OCI-LY1 (cell line): ENCODE measurements at regions not wholly inside any gene's neighbourhood (a gene's known extent, or its start where the extent isn't known, plus 50 kb on each side); places are given as distances from the start of the nearest gene placed in this dataset.

Experiments
- H2AFZ ChIP-seq: fragments of 200-600 bp; sonication (generic), shearing (Covaris generic); 2 replicates; pipeline ENCODE4 v1.6.0; 2014; ENCODE audit warnings: antibody characterized with exemption, mild to moderate bottlenecking, low read length
- H3F3A ChIP-seq: fragments of 200-600 bp; sonication (generic), shearing (Covaris generic); 2 replicates; pipeline ENCODE4 v1.6.0; 2014; ENCODE audit warnings: mild to moderate bottlenecking, antibody characterized with exemption, low read length, moderate library complexity; ENCODE audit not compliant: insufficient read depth
- H3K27ac ChIP-seq: fragments of 200-600 bp; sonication (generic); 2 replicates; pipeline ENCODE4 v1.5.1; 2014; ENCODE audit warnings: low read length, mixed run types, mild to moderate bottlenecking, low read depth; ENCODE audit not compliant: poor library complexity, severe bottlenecking
- H3K27me3 ChIP-seq: fragments of 200-600 bp; sonication (generic); 2 replicates; pipeline ENCODE4 v1.6.0; 2014; ENCODE audit warnings: antibody characterized with exemption, mild to moderate bottlenecking, low read length, moderate library complexity; ENCODE audit not compliant: insufficient read depth
- H3K36me3 ChIP-seq: fragments of 200-600 bp; sonication (generic); 2 replicates; pipeline ENCODE4 v1.6.1; 2014; ENCODE audit warnings: mild to moderate bottlenecking, antibody characterized with exemption, low read length, moderate library complexity, mixed read lengths; ENCODE audit not compliant: insufficient read depth
- H3K4me1 ChIP-seq: fragments of 200-600 bp; sonication (generic); 2 replicates; pipeline ENCODE4 v1.5.1; 2014; ENCODE audit warnings: mild to moderate bottlenecking, low read length, moderate library complexity; ENCODE audit not compliant: insufficient read depth, severe bottlenecking
- H3K4me2 ChIP-seq: fragments of 200-600 bp; sonication (generic), shearing (Covaris generic); 2 replicates; pipeline ENCODE4 v1.6.1; 2014; ENCODE audit warnings: low read length
- H3K4me3 ChIP-seq: fragments of 200-600 bp; sonication (generic); 2 replicates; pipeline ENCODE4 v1.5.1; 2014; ENCODE audit warnings: low read length, low read depth, mild to moderate bottlenecking, mixed read lengths; ENCODE audit not compliant: poor library complexity, severe bottlenecking
- H3K79me2 ChIP-seq: fragments of 200-600 bp; shearing (Covaris generic); 2 replicates; pipeline ENCODE4 v1.6.1; 2016; ENCODE audit warnings: mixed run types, low read length, mixed read lengths; ENCODE audit not compliant: insufficient read depth
- H3K9ac ChIP-seq: fragments of 200-600 bp; sonication (generic), shearing (Covaris generic); 2 replicates; pipeline ENCODE4 v1.6.1; 2014; ENCODE audit warnings: mild to moderate bottlenecking, low read length, mixed read lengths
- H3K9me2 ChIP-seq: fragments of 200-600 bp; sonication (generic), shearing (Covaris generic); 2 replicates; pipeline ENCODE4 v1.6.1; 2014; ENCODE audit warnings: low read depth, mild to moderate bottlenecking, low read length, mixed read lengths
- H3K9me3 ChIP-seq: fragments of 200-600 bp; shearing (Covaris generic); 2 replicates; pipeline ENCODE4 v1.6.1; 2014; ENCODE audit warnings: low read length, mixed read lengths
- H4K20me1 ChIP-seq: fragments of 200-600 bp; sonication (generic), shearing (Covaris generic); 2 replicates; pipeline ENCODE4 v1.6.0; 2016; ENCODE audit warnings: mild to moderate bottlenecking, low read length; ENCODE audit not compliant: insufficient read depth
- EZH2 ChIP-seq: fragments of 200-600 bp; sonication (generic), shearing (Covaris generic); IDR thresholded peaks from 2 replicates; pipeline ENCODE4 v1.8.0; 2017; ENCODE audit warnings: borderline replicate concordance, mixed run types, mild to moderate bottlenecking, antibody characterized with exemption, low read length, moderate library complexity, mixed read lengths
- TF ChIP-seq, protein P1 (sequence below): fragments of 200-600 bp; sonication (generic), shearing (Covaris generic); IDR thresholded peaks from 2 replicates; pipeline ENCODE4 v1.5.1; 2017; ENCODE audit warnings: mild to moderate bottlenecking, antibody characterized with exemption, low read length, moderate library complexity, mixed read lengths

DNA sequence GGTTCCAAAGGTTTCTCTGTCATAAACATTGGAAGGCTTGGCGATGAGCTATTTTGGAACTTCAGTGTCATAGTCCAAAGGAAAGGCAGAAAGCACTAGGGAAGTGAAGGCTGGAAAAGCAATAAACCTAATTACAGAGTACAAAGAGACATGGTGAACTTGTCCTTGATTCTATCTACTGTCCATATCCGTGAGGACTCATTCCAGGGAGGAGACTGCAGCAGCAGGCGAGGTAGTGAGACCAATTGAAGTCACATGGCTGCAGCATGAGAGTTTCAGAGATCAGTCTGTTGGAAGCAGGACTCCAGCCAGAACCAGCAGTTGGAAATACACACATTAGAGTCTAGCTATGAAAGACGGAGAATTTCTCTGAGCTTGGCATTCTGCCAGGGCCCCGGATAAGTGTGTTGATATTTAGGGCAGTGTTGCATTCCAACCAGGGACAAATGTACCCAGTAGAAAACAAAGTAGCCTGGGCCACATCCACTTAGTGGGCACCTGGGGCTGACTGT lies 54.1 kb upstream of the ARHGAP42 start:
- Histone ChIP-seq H2AFZ (no peak overlapping the region), H3K9me2 (no peaks in the 10 kb centered on the region), H3K4me1 (no peaks in the 10 kb centered on the region), H3K79me2 (no peaks in the 10 kb centered on the region), H3K27me3 (no peaks in the 10 kb centered on the region), H3K36me3 (no peaks in the 10 kb centered on the region), H3K9me3 (no peaks in the 10 kb centered on the region), H3K27ac (no peak overlapping the region), H4K20me1 (no peaks in the 10 kb centered on the region), H3K4me2 (no peak overlapping the region), H3K9ac (no peak overlapping the region), H3K4me3 (no peak overlapping the region), H3F3A (no peaks in the 10 kb centered on the region)
- TF ChIP-seq, protein P1, sequence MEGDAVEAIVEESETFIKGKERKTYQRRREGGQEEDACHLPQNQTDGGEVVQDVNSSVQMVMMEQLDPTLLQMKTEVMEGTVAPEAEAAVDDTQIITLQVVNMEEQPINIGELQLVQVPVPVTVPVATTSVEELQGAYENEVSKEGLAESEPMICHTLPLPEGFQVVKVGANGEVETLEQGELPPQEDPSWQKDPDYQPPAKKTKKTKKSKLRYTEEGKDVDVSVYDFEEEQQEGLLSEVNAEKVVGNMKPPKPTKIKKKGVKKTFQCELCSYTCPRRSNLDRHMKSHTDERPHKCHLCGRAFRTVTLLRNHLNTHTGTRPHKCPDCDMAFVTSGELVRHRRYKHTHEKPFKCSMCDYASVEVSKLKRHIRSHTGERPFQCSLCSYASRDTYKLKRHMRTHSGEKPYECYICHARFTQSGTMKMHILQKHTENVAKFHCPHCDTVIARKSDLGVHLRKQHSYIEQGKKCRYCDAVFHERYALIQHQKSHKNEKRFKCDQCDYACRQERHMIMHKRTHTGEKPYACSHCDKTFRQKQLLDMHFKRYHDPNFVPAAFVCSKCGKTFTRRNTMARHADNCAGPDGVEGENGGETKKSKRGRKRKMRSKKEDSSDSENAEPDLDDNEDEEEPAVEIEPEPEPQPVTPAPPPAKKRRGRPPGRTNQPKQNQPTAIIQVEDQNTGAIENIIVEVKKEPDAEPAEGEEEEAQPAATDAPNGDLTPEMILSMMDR, result no peak
- TF ChIP-seq EZH2, result no peak

DNA sequence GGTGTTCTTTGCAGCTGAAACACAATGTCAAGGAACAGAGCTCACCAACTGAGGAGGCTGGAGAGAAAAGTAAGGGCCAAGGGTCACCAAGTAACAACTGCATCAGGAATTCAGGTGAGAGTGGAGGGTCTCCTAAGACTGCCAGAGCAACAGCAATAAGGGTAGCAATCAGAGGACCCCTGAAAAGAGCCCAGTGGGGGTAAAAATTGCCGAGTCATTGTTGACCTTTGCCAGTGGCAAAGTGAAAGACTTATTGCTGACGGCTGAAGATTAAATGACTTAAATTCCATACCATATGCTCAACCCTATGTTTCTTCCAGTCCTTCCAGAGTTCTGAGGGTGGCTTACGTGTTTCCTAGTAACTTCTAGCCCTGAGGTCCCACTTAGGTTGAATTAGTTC lies 51.9 kb upstream of the ARHGAP42 start:
- no peaks in the 10 kb centered on the region for H3K27me3 ChIP-seq
- no peak for TF ChIP-seq EZH2
- TF ChIP-seq, protein P1, result no peak
- H3F3A ChIP-seq, result no peaks in the 10 kb centered on the region
- H3K36me3 ChIP-seq, result no peaks in the 10 kb centered on the region
- H3K27ac ChIP-seq, result no peak overlapping the region
- no peak overlapping the region for H2AFZ ChIP-seq
- H3K4me1 ChIP-seq, result no peaks in the 10 kb centered on the region
- no peak overlapping the region for H3K9ac ChIP-seq
- H3K4me2 ChIP-seq, result no peak overlapping the region
- H3K4me3 ChIP-seq, result no peak overlapping the region
- H3K79me2 ChIP-seq, result no peaks in the 10 kb centered on the region
- H4K20me1 ChIP-seq, result no peaks in the 10 kb centered on the region
- H3K9me2 ChIP-seq, result no peaks in the 10 kb centered on the region
- H3K9me3 ChIP-seq, result no peaks in the 10 kb centered on the region

DNA sequence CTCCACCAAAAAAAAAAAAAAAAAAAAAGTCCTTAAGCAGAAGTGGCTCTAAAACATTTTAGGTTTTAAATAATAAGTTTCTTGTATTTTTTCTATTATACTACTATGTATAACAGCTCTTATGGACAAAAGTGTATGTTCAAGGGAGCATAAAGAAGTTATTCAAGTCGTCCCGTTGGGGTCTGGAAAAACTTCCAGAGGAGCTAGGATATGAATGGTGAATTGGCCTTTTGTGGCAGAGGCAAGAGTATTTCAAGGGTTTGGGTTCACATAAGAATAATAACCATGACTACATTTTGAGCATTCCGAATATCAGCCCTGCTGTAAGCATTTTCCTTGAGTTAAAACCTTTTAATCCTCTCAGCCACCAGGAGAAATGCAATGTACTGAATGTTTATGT lies 50.6 kb upstream of the ARHGAP42 start:
- Histone ChIP-seq H3K4me3 (no peak overlapping the region), H3K4me1 (no peaks in the 10 kb centered on the region), H3K4me2 (no peak overlapping the region), H3K9ac (no peak overlapping the region), H3K79me2 (no peaks in the 10 kb centered on the region), H3F3A (no peaks in the 10 kb centered on the region), H3K36me3 (no peaks in the 10 kb centered on the region), H4K20me1 (no peaks in the 10 kb centered on the region), H2AFZ (no peak overlapping the region), H3K9me3 (no peaks in the 10 kb centered on the region), H3K9me2 (no peaks in the 10 kb centered on the region), H3K27ac (no peak overlapping the region), H3K27me3 (no peaks in the 10 kb centered on the region)
- TF ChIP-seq EZH2, result no peak
- TF ChIP-seq, protein P1, result no peak
